Fibroblast of lung (primary cell): ENCODE measurements at regions not wholly inside any gene's neighbourhood (a gene's known extent, or its start where the extent isn't known, plus 50 kb on each side); places are given as distances from the start of the nearest gene placed in this dataset.
A peak's percentile ranks its signal among the peaks of the same experiment; 100 is the strongest.

Experiments
- DNase-seq, 2 donors: peaks; one replicate each; pipeline versions ENCODE4 v3.0.0 to v3.0.0-alpha.2; 2010; ENCODE audit warnings: low read depth in 2 of 2
- H2AFZ ChIP-seq: 2 replicates; pipeline ENCODE4 v1.5.1; 2012; ENCODE audit warnings: low read length, control low read depth, inconsistent platforms
- H3K27ac ChIP-seq: 2 replicates; pipeline ENCODE4 v1.5.1; 2011; ENCODE audit warnings: low read length, control low read depth; ENCODE audit not compliant: insufficient read depth
- H3K27me3 ChIP-seq: 2 replicates; pipeline ENCODE4 v1.5.1; 2011; ENCODE audit warnings: mild to moderate bottlenecking, low read length; ENCODE audit not compliant: control insufficient read depth, insufficient read depth
- H3K36me3 ChIP-seq: 2 replicates; pipeline ENCODE4 v1.5.1; 2011; ENCODE audit warnings: low read length; ENCODE audit not compliant: control insufficient read depth, insufficient read depth
- H3K4me1 ChIP-seq: 2 replicates; pipeline ENCODE4 v1.5.1; 2011; ENCODE audit warnings: low read length; ENCODE audit not compliant: control insufficient read depth, insufficient read depth; ENCODE audit errors: extremely low read depth
- H3K4me2 ChIP-seq: 2 replicates; pipeline ENCODE4 v1.5.1; 2011; ENCODE audit warnings: low read length, control low read depth; ENCODE audit not compliant: insufficient read depth; ENCODE audit errors: extremely low read depth
- H3K4me3 ChIP-seq, 4 experiments: fragments of 200-600 bp in 1 of 4; sonication (generic) in 1 of 4; replicated peaks in 1 of 4; 2 replicates each; pipeline ENCODE4 v1.5.1; 2011 to 2016; ENCODE audit warnings: low read length in 4 of 4, low read depth in 3 of 4, mild to moderate bottlenecking in 3 of 4, control low read depth in 2 of 4, inconsistent platforms in 1 of 4, mixed read lengths in 1 of 4; ENCODE audit not compliant: insufficient read depth in 1 of 4; ENCODE audit errors: control extremely low read depth in 1 of 4
- H3K79me2 ChIP-seq: 2 replicates; pipeline ENCODE4 v1.5.1; 2012; ENCODE audit warnings: mild to moderate bottlenecking, low read length, inconsistent platforms; ENCODE audit not compliant: control insufficient read depth, insufficient read depth
- H3K9ac ChIP-seq: 2 replicates; pipeline ENCODE4 v1.5.1; 2011; ENCODE audit warnings: mild to moderate bottlenecking, low read length, control low read depth; ENCODE audit not compliant: insufficient read depth
- H3K9me3 ChIP-seq: 2 replicates; pipeline ENCODE4 v1.5.1; 2012; ENCODE audit warnings: low read depth, low read length; ENCODE audit not compliant: control insufficient read depth, insufficient read depth
- H4K20me1 ChIP-seq: 2 replicates; pipeline ENCODE4 v1.5.1; 2011; ENCODE audit warnings: low read length; ENCODE audit not compliant: control insufficient read depth, insufficient read depth; ENCODE audit errors: extremely low read depth
- EZH2 ChIP-seq: IDR thresholded peaks from 2 replicates; pipeline ENCODE4 v1.5.1; 2012; ENCODE audit warnings: low read length, control low read depth, mild to moderate bottlenecking; ENCODE audit errors: missing control alignments
- TF ChIP-seq, protein P1 (sequence below), 2 donors: IDR thresholded peaks in 1 of 2; conservative IDR thresholded peaks in 1 of 2; 1 replicate in 1 of 2; 2 replicates in 1 of 2; pipeline ENCODE4 v1.5.1; 2011 to 2012; ENCODE audit warnings: low read length in 2 of 2, control low read depth in 1 of 2, inconsistent platforms in 1 of 2, low read depth in 1 of 2, mild to moderate bottlenecking in 1 of 2

DNA sequence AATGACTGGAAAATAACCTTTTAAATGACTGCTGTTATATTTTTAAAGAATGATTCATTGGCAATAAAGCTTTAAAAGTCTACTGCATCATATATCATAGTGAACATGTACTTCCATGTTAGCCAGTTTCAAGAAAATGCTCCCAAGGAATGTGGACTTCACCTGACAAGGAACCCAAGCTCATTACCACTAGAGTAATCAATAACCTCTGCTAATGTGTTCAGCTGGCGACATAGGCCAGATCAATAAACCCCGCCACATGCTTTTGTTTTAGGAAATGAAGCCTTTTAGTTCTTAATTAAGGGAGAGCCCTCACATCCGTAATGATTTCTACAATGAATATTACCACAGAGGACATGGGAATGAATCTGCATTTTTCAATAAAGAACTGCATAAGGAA, 1219.9 kb upstream of the CNTN5 start:
- no peak overlapping the region for H3K4me3 ChIP-seq
- H2AFZ ChIP-seq = no peak overlapping the region
- H3K9me3 ChIP-seq = no peaks in the 10 kb centered on the region
- H3K79me2 ChIP-seq = no peaks in the 10 kb centered on the region
- H3K27me3 ChIP-seq = no peaks in the 10 kb centered on the region
- no peak for DNase-seq
- H3K27ac ChIP-seq = no peak overlapping the region
- H4K20me1 ChIP-seq = no peaks in the 10 kb centered on the region
- no peak overlapping the region for H3K4me2 ChIP-seq
- no peaks in the 10 kb centered on the region for H3K4me1 ChIP-seq
- H3K36me3 ChIP-seq = no peaks in the 10 kb centered on the region
- no peak for TF ChIP-seq EZH2
- TF ChIP-seq, protein P1, sequence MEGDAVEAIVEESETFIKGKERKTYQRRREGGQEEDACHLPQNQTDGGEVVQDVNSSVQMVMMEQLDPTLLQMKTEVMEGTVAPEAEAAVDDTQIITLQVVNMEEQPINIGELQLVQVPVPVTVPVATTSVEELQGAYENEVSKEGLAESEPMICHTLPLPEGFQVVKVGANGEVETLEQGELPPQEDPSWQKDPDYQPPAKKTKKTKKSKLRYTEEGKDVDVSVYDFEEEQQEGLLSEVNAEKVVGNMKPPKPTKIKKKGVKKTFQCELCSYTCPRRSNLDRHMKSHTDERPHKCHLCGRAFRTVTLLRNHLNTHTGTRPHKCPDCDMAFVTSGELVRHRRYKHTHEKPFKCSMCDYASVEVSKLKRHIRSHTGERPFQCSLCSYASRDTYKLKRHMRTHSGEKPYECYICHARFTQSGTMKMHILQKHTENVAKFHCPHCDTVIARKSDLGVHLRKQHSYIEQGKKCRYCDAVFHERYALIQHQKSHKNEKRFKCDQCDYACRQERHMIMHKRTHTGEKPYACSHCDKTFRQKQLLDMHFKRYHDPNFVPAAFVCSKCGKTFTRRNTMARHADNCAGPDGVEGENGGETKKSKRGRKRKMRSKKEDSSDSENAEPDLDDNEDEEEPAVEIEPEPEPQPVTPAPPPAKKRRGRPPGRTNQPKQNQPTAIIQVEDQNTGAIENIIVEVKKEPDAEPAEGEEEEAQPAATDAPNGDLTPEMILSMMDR (conservative IDR thresholded peaks at IDR 0.05 in 1 of 2, IDR thresholded peaks at IDR 0.05 in 1 of 2; ENCODE audit: low read depth in 1 of 2, low read length in 2 of 2) = no peak
- H3K9ac ChIP-seq = no peak overlapping the region

DNA sequence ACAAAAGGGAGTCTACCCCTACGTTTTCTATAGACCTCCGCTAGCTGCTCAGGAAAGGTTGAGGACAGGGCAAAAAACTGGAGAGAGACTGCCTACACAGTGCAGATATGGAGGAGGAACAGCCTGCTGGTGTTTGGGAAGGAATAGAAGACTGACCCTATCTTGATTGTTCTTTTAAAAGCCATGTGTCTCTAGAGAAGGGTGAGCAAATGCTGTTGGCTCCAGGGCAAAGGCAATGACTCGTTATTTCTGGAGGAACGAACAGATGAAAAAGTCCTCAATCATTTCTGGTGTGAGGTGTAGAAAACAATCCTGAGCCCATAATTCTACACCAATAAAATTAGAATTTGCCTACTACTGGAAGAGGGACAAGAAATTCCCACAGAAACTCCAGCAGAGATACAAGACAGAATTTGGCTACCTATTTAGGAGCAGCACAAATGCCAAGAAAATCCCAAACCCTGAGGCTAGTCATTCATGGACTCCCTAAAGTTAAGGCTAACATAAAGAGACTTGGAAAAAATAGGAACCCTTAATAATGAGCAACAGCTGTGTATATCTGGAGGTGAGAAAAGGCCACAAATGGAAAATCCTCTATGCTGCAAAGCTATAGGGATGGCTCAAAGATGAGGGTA, 1206.3 kb upstream of the CNTN5 start:
- H3K4me3 ChIP-seq = no peak overlapping the region
- no peak overlapping the region for H3K9ac ChIP-seq
- no peaks in the 10 kb centered on the region for H4K20me1 ChIP-seq
- no peaks in the 10 kb centered on the region for H3K79me2 ChIP-seq
- H3K4me1 ChIP-seq = no peaks in the 10 kb centered on the region
- TF ChIP-seq, protein P1 (conservative IDR thresholded peaks at IDR 0.05 in 1 of 2, IDR thresholded peaks at IDR 0.05 in 1 of 2; ENCODE audit: low read depth in 1 of 2, low read length in 2 of 2) = no peak
- no peak for TF ChIP-seq EZH2
- no peak overlapping the region for H2AFZ ChIP-seq
- no peaks in the 10 kb centered on the region for H3K27me3 ChIP-seq
- H3K9me3 ChIP-seq = no peaks in the 10 kb centered on the region
- peak in 1 of 2 donors; percentile 8 for DNase-seq
- no peak overlapping the region for H3K4me2 ChIP-seq
- H3K36me3 ChIP-seq = no peaks in the 10 kb centered on the region
- H3K27ac ChIP-seq = no peak overlapping the region

DNA sequence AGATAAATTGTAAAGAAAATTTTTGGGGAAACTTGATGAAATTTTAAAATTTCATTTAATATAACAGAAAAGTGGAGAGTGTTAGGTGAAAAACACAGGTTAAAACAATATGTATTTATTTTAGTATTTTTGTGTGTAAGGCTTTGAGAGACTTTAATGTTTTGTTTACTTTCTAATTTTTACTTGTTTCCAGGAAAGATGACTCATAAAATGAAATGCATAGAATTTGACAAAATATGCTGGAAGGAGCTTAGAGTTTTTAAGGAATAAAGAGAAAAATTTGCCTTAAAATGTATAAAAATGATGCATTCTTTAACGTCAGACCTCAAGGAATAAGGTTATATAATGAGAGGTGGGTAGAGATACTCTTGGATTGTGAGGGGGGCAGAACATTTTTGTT, 1205.1 kb upstream of the CNTN5 start:
- Histone ChIP-seq H3K4me1 (no peaks in the 10 kb centered on the region), H2AFZ (no peak overlapping the region), H3K79me2 (no peaks in the 10 kb centered on the region), H3K9me3 (no peaks in the 10 kb centered on the region), H3K4me2 (no peak overlapping the region), H3K27me3 (no peaks in the 10 kb centered on the region), H3K9ac (no peak overlapping the region), H4K20me1 (no peaks in the 10 kb centered on the region), H3K4me3 (no peak overlapping the region), H3K27ac (no peak overlapping the region), H3K36me3 (no peaks in the 10 kb centered on the region)
- peak; percentile 1 to 11 for DNase-seq
- TF ChIP-seq EZH2 = no peak
- TF ChIP-seq, protein P1 (conservative IDR thresholded peaks at IDR 0.05 in 1 of 2, IDR thresholded peaks at IDR 0.05 in 1 of 2; ENCODE audit: low read depth in 1 of 2, low read length in 2 of 2) = no peak
